Activated CD4-positive, CD25-positive, alpha-beta regulatory T cell treated with anti-CD3 and anti-CD28 coated beads, Interleukin-2, amount 50 U/mL, for 72 hours (primary cell): ENCODE measurements at regions not wholly inside any gene's neighbourhood (a gene's known extent, or its start where the extent isn't known, plus 50 kb on each side); places are given as distances from the start of the nearest gene placed in this dataset.

ENCODE experiments used
- DNase-seq: peaks from one replicate; pipeline ENCODE4 v3.0.0; 2021

GRCh38 chr7:35498416-35498815 is 196.5 kb downstream of the HERPUD2 start:
- DNase-seq = no peak

DNA sequence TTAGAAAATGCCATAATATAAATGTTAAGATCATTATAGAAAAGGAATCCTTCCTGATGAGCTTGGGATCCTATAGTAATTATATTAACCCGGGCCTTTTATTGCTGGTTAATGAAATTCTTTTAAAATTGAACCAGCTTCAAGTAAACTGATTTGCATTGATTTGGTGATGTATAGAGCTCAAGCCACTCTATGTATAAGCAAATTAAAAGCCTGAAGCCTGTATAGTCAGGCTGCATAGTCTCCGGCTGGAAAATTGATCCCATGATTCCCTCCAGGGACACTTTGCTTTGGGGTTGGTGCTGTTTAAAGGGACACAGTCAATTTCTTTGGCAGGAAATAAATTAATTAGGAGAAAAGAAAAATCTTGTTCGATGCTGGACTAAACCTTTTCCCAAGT is 199.1 kb downstream of the HERPUD2 start:
- DNase-seq = no peak

- DNase-seq = no peak
Measured at GRCh38 chr7:35495377-35495776, 199.6 kb downstream of the HERPUD2 start.

- DNase-seq = no peak
Measured at GRCh38 chr7:35494407-35494806, 200.5 kb downstream of the HERPUD2 start.

DNA sequence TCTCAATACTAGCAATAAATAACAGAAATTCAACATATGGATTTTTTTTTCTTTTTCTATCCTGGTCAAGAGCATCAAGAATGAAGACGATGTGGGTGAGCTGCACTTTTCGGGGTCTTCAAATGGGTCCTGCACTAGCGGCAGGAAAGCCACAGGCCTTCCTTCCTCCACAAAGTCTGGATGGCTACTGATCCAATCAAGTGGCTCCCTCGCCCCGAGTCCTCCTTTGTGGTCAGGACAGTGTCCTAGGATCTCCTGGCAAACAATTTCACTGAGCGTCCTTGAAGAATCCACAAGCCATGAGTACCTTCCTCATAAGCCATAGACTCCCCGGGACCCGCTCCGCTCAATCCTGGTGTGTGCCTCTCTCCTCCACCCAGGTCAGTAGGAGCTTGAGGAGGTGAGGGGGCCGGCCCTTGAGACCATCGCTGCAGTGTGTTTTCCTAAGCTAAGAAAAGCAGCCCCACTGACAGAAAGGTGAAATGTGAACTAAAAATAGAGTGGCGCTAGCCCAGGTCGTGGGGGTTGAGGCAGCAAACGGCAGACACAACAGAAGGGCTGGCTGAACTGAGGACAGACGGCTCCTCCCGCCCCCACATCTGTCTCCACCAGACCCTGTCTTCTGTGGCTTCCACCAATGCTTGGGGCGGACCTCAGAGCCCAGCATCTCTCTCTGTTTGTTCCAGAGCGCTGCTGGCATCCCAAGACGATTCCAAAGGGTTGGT is 202.3 kb downstream of the HERPUD2 start:
- no peak for DNase-seq

- DNase-seq = no peak
Measured at GRCh38 chr7:35491233-35491632, 203.7 kb downstream of the HERPUD2 start.

DNA sequence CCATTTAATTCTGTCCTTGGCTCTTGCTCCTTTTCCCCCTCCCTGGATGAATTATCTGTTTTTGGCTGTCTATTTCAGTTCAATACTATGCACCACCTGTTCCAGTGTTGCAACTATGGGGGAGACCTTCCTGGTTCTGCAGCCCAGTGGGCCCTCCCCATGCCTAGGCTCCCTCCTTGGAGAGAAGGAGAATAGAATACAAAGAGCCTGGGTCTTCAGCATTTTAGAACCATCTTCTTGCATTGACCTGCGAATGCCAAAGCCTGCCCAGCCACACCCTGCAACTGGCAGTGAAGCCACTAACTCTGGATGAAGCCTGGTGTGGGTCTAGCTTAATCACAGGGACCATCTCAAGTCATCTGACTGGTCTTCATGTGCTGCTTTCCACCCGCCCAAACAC is 207.1 kb downstream of the HERPUD2 start:
- DNase-seq = no peak

GRCh38 chr7:35487402-35487801 is 207.5 kb downstream of the HERPUD2 start:
- no peak for DNase-seq

DNA sequence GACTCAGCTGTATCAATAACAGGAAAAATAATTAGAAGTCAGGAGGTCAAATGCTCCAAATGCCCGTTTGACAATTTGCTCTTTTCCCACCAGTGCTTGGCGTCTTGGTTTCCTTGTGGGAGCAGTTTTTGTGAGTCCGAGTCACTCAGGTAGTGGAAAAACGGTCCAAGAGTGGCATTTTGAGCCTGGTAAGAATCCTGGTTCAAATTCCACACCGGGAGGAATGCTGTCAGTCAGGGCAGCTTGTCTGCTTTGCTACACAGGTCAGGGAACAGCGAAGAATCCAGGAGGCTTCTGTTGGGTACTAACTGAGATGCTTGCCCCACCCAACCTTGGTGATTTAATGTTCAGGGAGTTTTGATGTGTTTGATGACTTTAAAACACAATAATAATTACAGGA is 209.5 kb downstream of the HERPUD2 start:
- no peak for DNase-seq

GRCh38 chr7:35483568-35483967 is 211.4 kb downstream of the HERPUD2 start:
- DNase-seq = no peak

DNA sequence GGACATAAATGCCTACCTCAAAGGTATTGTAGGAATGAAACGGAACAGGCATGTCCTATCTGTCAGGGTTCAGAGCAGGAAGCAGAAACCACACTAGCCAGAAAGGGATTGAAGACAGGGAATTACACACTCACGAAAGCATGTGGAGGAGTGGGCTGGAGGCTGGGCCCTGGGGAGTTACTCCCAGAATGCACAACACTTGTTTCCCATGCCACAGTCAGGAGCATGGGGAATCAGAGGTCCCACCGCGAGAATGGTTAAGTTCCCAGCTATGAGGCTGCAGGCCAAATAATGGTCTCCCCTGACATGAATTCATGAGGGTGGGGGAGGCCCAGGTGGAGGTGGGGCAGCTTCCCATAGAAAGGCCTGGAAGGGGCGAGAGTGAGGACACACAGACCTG is 212.7 kb downstream of the HERPUD2 start:
- no peak for DNase-seq

GRCh38 chr7:35480806-35481205 is 214.1 kb downstream of the HERPUD2 start:
- DNase-seq = no peak

DNA sequence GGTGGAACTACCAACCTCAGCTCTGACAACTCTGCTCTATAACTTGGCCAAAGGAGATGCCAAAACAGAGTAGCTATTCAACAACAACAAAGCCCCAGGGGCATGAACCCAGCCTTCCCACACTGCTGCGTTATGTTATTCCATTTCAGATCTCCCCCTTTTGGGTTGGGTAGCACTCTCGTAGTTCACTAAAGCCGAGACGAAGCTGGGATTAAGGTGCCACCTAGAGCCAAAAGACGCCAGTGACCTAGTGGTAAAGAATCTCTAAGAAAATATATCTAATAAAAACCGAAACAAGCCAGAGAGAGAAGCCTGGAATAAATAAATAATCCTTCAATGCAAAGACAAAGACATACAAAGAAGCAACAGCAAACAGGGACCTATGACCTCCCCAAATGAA is 217.3 kb downstream of the HERPUD2 start:
- DNase-seq = no peak

DNA sequence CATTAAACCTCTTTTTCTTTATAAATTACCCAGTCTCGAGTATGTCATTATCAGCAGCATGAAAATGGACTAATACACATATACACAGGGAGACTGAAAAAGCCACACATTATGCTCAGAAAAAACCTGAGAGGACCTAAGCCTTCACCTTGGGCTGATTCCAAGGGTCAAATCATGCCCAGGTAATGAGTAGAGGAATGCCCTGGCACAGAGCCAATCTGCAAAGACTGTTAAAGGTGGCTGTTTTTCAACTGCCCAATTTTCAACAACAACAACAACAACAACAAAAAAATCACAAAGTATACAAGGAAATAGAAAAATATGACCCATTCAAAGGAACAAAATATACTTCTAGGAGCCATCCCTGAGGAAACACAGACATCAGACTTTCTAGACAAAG is 220.2 kb upstream of the TBX20 start:
- DNase-seq = no peak

GRCh38 chr7:35468606-35469005 is 214.7 kb upstream of the TBX20 start:
- no peak for DNase-seq

DNA sequence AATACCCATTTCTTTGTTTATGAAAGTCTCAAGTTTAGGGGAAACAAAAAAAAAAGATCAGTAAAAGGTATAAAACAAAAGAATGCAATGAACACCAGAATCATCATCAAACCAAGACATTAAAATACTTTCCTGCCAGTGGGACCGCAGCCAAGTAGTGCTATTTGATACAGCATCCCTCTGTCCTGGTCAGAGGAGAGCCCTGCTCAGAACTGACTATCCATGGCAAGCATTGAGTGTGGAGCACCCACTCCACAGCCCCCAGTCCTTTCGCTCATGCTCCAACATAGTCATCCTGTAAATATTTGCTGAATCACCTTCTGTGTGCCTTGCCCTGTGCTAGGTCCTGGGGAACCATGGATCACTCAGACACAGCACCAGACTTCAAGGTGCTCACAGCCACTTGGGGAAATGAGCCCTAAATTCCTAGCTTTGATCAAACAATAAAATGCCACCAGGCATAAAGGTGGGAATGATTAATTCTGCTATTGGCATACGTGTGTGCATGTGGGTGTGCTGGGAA is 213.6 kb upstream of the TBX20 start:
- no peak for DNase-seq

GRCh38 chr7:35465791-35466336 is 212.0 kb upstream of the TBX20 start:
- no peak for DNase-seq

DNA sequence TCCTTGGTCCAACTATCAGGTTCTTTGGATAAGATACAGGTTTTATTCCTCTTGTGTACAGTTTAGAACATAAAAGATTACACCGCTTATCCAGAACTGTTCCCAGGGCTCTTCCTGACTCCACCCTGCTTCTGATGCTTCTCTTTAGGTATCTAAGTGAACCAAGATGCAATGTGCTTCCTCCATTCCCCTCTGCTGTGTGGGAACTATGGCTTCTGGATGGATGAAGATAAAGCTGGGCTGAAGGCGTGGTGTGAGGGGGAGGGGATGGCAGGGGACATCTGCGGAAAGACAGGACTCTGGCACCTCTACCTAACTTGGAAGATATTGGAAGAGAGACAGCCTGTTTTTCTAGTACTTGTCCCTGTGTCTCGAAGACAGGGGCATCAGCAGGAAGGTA is 209.9 kb upstream of the TBX20 start:
- no peak for DNase-seq

DNA sequence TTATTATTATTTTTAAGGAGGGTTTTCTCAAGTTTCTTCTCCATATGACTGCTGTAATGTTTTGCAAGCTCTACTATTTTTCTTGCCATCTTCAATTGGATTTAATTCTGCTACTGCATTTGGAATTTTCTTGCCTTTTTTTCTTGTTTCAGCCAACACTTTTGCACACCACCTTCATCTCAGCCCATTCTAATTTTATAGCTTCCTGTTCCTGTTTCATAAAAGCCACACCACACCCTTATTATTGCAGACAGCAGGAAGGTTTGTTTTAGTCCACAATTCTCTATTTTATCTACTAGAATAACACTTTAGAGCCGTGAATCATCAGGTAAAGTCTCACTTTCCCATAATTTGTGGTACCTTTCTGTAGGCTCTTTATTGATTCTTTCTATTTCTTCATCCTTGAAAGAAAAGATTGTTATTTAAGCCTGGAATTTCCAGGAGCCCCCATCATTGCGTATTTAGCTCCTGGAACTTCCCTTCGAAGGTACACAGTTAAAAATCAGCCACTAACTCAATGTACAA is 209.3 kb upstream of the TBX20 start:
- DNase-seq = no peak

DNA sequence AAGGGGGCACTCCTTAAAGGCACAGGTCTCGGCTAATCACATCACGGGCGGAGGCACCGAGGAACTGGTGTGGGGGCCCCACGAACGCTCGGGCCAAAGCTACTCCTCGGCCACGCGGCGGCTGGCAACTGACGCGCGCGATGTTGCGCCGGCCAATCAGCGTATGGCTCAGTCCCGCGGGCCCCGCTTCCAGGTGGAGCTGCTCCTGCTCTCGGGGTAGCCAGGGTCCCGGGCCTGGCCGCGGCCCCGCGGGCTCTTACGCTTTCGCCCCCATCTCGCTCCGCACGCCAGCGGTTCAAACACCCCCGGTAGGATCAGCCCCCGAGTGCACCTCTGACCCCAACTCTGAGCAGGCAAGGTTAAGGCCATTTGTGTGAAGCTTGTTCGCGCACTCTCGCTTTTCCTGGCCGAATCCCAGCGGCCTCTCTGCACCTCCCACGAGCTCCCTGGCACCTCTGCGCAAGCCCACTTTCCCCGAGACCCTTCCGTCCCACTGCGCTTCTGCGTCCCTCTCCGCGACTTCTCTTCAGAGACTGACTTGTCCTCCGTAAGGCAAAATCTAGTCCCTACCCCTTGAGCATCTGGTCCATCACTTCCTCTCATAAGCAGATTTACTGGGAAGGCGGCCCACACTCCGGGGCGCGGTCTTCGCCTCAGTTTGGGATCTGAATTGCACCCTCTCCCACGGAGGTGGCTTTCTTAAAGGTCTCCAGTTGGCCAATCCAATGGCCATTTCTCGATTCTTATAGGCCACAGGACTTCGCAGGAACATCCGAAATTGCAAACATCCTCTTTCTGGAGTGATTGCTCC is 200.9 kb upstream of the TBX20 start:
- no peak for DNase-seq

DNA sequence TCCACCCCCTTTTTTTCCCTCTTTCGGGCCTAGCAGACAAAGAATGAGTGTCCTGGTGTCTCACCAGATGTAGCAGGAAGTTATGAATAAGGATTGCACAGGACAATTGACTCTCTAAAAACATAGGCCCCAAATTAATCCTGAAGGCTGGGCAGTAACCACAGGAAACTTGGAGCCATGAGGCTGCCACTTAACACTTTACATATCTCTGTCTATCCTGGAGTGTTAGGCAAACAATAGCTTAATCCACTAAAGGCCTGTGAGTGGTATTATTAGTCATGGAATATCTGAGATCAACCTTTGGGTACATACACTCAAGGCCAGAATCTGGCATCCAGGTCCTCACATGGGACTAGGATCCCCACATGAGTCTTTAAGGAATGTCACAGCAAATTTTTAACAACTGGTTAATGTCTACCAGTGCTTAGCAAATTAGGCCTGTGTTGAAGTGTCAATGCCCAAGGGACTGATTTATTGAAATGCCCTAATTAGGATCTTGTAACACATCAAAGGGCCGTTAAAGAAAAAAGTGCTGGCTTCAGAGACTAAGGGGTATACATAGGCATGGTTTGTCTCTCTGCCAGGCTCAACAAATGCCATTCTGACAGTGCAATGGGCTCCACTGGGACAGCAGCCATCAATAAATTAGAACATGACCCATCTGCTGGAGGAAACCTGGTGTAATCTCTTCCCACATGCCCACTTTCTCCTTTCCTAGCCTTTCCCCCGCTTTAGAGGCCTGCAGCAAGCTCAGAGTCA is 196.7 kb upstream of the TBX20 start:
- DNase-seq = no peak

GRCh38 chr7:35448486-35448885 is 194.6 kb upstream of the TBX20 start:
- DNase-seq = no peak

DNA sequence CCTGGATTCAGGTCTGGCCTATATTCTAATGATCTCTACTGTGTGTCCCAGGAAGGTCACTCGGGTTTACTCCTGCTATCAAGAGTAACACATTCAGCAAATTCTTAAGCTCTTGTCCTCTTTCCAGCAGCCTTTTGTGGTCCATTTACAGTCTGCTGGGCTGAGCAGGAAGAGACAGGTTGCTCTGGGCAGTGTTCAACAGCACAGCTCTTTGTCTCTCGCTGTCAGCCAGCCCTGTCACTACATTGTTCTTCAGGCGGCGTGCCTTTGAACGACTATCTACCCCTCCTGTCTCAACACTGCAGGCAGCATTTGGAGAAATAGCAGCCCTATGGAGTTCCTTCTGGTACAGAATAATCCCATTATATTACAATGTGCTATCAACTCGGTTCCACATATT is 192.2 kb upstream of the TBX20 start:
- DNase-seq = no peak
